Vagina (tissue), 2 donors: ENCODE measurements at regions not wholly inside any gene's neighbourhood (a gene's known extent, or its start where the extent isn't known, plus 50 kb on each side); places are given as distances from the start of the nearest gene placed in this dataset.
A peak's percentile ranks its signal among the peaks of the same experiment; 100 is the strongest.
"Not testable (repeated sequence)": the region's sequence is repeated elsewhere in the genome, so short reads cannot be mapped to it uniquely, and the experiment has no call there.

Source experiments
- DNase-seq, 2 donors: peaks; one replicate each; pipeline ENCODE4 v3.0.0-alpha.2; 2017; ENCODE audit errors: extremely low spot score in 2 of 2
- H3K27ac ChIP-seq: fragments of 200-600 bp; sonication (generic); one replicate; pipeline ENCODE4 v1.5.1; 2019
- H3K27me3 ChIP-seq: fragments of 200-600 bp; sonication (generic); one replicate; pipeline ENCODE4 v1.5.1; 2019
- H3K36me3 ChIP-seq, 2 donors: fragments of 200-600 bp; sonication (generic); one replicate each; pipeline ENCODE4 v1.5.1; 2017 to 2019
- H3K4me1 ChIP-seq: fragments of 200-600 bp; sonication (generic); one replicate; pipeline ENCODE4 v1.5.1; 2019
- H3K4me3 ChIP-seq, 2 donors: fragments of 200-600 bp; sonication (generic); 1 replicate in 1 of 2; 2 replicates in 1 of 2; pipeline ENCODE4 v1.5.1; 2016 to 2019
- H3K9me3 ChIP-seq: fragments of 200-600 bp; sonication (generic); one replicate; pipeline ENCODE4 v1.5.1; 2019
- CTCF ChIP-seq, 3 experiments: fragments of 450-650 bp in 2 of 3; fragments of 200-600 bp in 1 of 3; sonication (generic) in 1 of 3; IDR thresholded peaks; one replicate each; pipeline ENCODE4 v1.5.1; 2017 to 2019; ENCODE audit warnings: antibody characterized with exemption in 3 of 3, mild to moderate bottlenecking in 2 of 3, moderate library complexity in 2 of 3
- POLR2A ChIP-seq, 2 donors: fragments of 450-650 bp; IDR thresholded peaks; one replicate each; pipeline ENCODE4 v1.6.1; 2017; ENCODE audit warnings: antibody characterized with exemption in 2 of 2, mild to moderate bottlenecking in 2 of 2, moderate library complexity in 2 of 2
- POLR2AphosphoS5 ChIP-seq, 2 donors: sonication (generic); formaldehyde crosslinking; IDR thresholded peaks; one replicate each; pipeline ENCODE4 v1.9.0; 2017; ENCODE audit warnings: antibody characterized with exemption in 2 of 2, mild to moderate bottlenecking in 2 of 2, low read depth in 1 of 2; ENCODE audit not compliant: insufficient read depth in 1 of 2
- intact Hi-C: fragments of 100-400 bp; cut with DNase I; formaldehyde crosslinking; loops from one replicate; pipeline ENCODE4 v1.15.1; 2023

GRCh38 chr16:22692034-22692433 is 121.9 kb upstream of the HS3ST2 start:
- Histone ChIP-seq H3K9me3 (no peaks in the 10 kb centered on the region), H3K27me3 (no peaks in the 10 kb centered on the region), H3K4me3 (no peak overlapping the region), H3K27ac (no peak overlapping the region), H3K4me1 (peaks cover 17% of the 10 kb centered on the region), H3K36me3 (no peaks in the 10 kb centered on the region)
- intact Hi-C loops = no loop called here
- TF ChIP-seq CTCF (IDR thresholded peaks at IDR 0.05) (no peak), POLR2A (IDR thresholded peaks at IDR 0.05) (no peak), POLR2AphosphoS5 (IDR thresholded peaks at IDR 0.05; ENCODE audit: insufficient read depth in 1 of 2, low read depth in 1 of 2) (no peak)
- no peak for DNase-seq

- no peak for DNase-seq
- no peaks in the 10 kb centered on the region for H3K27me3 ChIP-seq
- H3K36me3 ChIP-seq = no peaks in the 10 kb centered on the region
- intact Hi-C loops = no loop called here
- H3K27ac ChIP-seq = no peak overlapping the region
- H3K9me3 ChIP-seq = no peaks in the 10 kb centered on the region
- H3K4me3 ChIP-seq = no peak overlapping the region
- no peak for TF ChIP-seq POLR2AphosphoS5 (IDR thresholded peaks at IDR 0.05; ENCODE audit: insufficient read depth in 1 of 2, low read depth in 1 of 2)
- TF ChIP-seq CTCF (IDR thresholded peaks at IDR 0.05) = no peak
- TF ChIP-seq POLR2A (IDR thresholded peaks at IDR 0.05) = no peak
- peaks cover 17% of the 10 kb centered on the region for H3K4me1 ChIP-seq
These were observed 120.9 kb upstream of the HS3ST2 start for GRCh38 chr16:22692916-22693637.

- H3K4me1 ChIP-seq = peaks cover 17% of the 10 kb centered on the region
- no peaks in the 10 kb centered on the region for H3K9me3 ChIP-seq
- DNase-seq = peak in 1 of 2 donors; percentile 70
- TF ChIP-seq CTCF (IDR thresholded peaks at IDR 0.05) (no peak), POLR2A (IDR thresholded peaks at IDR 0.05) (no peak), POLR2AphosphoS5 (IDR thresholded peaks at IDR 0.05; ENCODE audit: insufficient read depth in 1 of 2, low read depth in 1 of 2) (no peak)
- H3K27me3 ChIP-seq = no peaks in the 10 kb centered on the region
- intact Hi-C loops = no loop called here
- H3K4me3 ChIP-seq = no peak overlapping the region
- no peak overlapping the region for H3K27ac ChIP-seq
- no peaks in the 10 kb centered on the region for H3K36me3 ChIP-seq
These were observed 120.2 kb upstream of the HS3ST2 start for GRCh38 chr16:22693638-22694340.

GRCh38 chr16:22694887-22695382 is 119.0 kb upstream of the HS3ST2 start:
- Histone ChIP-seq H3K27me3 (no peaks in the 10 kb centered on the region), H3K4me1 (peaks cover 17% of the 10 kb centered on the region), H3K9me3 (no peaks in the 10 kb centered on the region), H3K27ac (peak overlapping the region; percentile 44), H3K4me3 (no peak overlapping the region), H3K36me3 (no peaks in the 10 kb centered on the region)
- TF ChIP-seq POLR2AphosphoS5 (IDR thresholded peaks at IDR 0.05; ENCODE audit: insufficient read depth in 1 of 2, low read depth in 1 of 2) (peak; percentile 20 to 48), POLR2A (IDR thresholded peaks at IDR 0.05) (no peak)
- intact Hi-C loops = no loop called here
- peak in 1 of 2 donors; percentile 90 for DNase-seq

GRCh38 chr16:22695773-22696172 is 118.2 kb upstream of the HS3ST2 start:
- H3K9me3 ChIP-seq, H3K36me3 ChIP-seq, H3K4me3 ChIP-seq, H3K27me3 ChIP-seq, intact Hi-C loops, DNase-seq: not testable (repeated sequence)
- Histone ChIP-seq H3K4me1 (peaks cover 17% of the 10 kb centered on the region), H3K27ac (peak overlapping the region; percentile 44)

GRCh38 chr16:22699356-22699755 is 114.6 kb upstream of the HS3ST2 start:
- Histone ChIP-seq H3K36me3 (no peaks in the 10 kb centered on the region), H3K27ac (no peak overlapping the region), H3K4me3 (no peak overlapping the region), H3K9me3 (no peaks in the 10 kb centered on the region), H3K4me1 (peaks cover 14% of the 10 kb centered on the region), H3K27me3 (no peaks in the 10 kb centered on the region)
- no peak for DNase-seq
- intact Hi-C loops = no loop called here
- no peak for TF ChIP-seq POLR2A (IDR thresholded peaks at IDR 0.05)
- no peak for TF ChIP-seq CTCF (IDR thresholded peaks at IDR 0.05)
- TF ChIP-seq POLR2AphosphoS5 (IDR thresholded peaks at IDR 0.05; ENCODE audit: insufficient read depth in 1 of 2, low read depth in 1 of 2) = no peak
